OCI-M2 (cell line): ENCODE measurements at regions not wholly inside any gene's neighbourhood (a gene's known extent, or its start where the extent isn't known, plus 50 kb on each side); places are given as distances from the start of the nearest gene placed in this dataset.

Source experiments
- DNase-seq: peaks from one replicate; lab custom pipeline; 2025; ENCODE audit not compliant: unreplicated experiment; lab: John Stamatoyannopoulos, UW

DNA sequence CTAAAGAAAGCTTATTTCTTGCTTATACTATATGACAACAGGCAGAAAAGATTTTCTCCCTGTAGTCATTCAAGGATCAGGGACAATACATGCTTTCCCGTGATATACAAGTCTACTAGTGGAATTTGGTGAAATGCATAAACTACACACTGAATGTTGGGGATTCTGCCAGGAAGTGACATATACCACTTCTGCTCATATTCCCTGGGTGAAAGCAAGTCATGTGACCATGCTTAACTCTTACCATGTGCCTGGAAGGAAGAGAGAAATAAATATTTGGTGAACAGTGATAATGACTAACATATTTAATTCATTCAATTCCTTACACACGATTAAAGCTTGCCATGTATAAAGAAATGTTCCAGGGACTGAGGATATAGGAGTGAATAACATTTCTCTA is 534.6 kb downstream of the PPARGC1A start:
- no peak for DNase-seq

GRCh38 chr4:23353200-23353599 is 536.6 kb downstream of the PPARGC1A start:
- no peak for DNase-seq

GRCh38 chr4:23348789-23349498 is 540.9 kb downstream of the PPARGC1A start:
- DNase-seq: no peak

DNA sequence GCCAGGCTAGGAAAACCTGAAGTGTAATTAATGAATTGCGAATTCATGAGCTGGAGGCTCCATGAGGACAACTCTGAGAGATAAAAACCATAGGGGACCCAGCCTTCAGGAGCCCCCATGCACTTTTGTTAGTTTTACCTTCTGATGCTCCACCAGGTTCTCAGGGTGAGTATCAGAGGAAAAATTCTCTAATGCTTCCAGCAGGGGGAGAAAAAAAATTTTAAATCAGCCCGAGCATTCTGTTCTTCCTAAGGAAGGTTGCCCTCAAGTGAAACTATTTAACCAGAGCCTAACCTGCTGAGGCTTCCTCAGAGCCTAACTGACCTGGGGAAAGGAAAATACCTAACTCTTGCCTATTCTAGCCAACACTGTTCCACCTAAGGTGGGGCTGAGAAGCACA is 552.6 kb downstream of the PPARGC1A start:
- DNase-seq: no peak

- DNase-seq: no peak
These were observed 555.6 kb downstream of the PPARGC1A start for GRCh38 chr4:23333946-23334878.

DNA sequence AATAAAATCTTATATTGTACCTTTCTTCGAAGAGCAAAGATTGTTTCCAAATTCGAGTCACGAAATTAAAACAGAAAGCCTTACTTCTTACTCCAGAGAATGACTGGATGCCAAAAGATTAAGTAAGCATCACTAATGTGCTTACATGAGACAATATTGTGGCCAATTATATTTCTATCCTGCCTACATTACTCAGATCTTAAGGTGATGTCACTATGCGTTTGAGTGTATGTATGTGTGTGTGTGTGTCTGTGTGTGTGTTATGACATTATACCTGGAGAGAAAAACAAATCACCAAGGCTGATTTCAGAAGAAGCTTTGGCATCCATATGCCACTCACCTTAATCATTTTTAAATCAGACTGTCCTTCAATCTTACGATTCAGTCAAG is 556.3 kb downstream of the PPARGC1A start:
- DNase-seq: no peak

- DNase-seq: no peak
These were observed 557.5 kb downstream of the PPARGC1A start for GRCh38 chr4:23332313-23332712.

- DNase-seq: no peak
These were observed 562.7 kb downstream of the PPARGC1A start for GRCh38 chr4:23327120-23327519.

DNA sequence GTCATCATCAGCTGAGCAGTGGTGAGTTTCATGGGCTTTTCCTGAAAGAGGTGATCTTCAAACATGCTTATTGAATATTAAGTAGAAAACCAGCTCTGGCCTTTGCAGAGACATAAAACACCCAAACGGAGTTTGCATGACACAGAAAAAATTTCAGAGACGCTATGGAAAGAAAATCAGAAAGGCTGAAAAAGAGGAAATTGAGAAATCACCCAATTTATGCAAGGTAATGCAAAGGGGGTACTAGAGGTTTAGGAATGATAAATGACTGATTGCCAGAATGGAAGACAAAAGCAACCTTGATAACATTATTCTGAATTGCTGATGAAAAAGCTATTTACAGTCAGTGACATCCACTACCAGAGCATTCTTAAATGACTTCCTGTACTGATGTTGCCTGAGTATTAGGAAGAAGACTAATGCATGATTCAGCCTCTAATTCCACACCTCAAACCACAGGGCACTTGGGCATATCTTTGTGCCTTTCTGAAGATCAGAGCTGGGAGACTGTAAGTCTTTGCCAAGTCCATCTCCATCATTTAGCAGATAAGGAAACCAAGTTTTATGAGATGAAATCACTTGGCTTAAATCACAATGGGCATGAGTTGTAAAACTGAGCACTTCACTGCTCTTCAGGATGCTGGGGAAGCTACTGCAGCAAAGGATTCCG is 565.7 kb downstream of the PPARGC1A start:
- no peak for DNase-seq

DNA sequence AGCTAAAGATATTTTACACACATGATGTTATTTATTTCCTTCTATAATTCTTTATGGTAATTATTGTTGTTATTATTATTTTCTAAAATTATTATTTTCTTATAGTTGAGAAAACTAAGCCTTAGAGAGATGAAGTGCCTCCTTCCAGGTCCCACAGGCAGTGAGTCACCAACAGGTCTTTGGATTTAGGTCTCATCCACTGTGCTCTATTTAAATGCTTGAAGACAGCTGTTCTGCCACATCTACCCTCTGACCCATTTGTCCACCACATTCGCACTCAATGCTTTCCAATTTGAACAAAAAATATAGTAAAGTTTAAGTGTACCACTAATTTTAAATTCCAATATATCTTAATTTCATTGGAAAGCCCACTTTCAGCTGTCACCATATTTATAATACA is 566.4 kb downstream of the PPARGC1A start:
- DNase-seq: no peak

DNA sequence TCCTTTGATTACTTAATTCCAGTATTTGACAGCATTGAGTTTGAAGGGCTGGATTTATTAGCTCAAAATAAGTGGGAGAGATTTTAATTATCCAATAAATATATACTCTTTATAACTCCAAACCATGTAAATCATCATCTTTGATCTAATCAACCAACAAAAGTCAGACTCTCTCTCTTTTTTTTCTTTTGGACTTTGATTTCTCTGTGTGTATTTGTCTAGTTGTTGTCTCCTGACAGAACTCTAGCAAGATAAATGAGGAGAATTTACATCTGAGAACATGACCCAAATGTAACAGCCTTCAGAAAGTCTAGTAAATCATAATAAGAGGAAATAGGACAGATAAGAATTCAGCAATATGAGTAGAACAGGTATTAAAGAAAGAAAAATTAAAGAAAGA is 567.1 kb downstream of the PPARGC1A start:
- no peak for DNase-seq

DNA sequence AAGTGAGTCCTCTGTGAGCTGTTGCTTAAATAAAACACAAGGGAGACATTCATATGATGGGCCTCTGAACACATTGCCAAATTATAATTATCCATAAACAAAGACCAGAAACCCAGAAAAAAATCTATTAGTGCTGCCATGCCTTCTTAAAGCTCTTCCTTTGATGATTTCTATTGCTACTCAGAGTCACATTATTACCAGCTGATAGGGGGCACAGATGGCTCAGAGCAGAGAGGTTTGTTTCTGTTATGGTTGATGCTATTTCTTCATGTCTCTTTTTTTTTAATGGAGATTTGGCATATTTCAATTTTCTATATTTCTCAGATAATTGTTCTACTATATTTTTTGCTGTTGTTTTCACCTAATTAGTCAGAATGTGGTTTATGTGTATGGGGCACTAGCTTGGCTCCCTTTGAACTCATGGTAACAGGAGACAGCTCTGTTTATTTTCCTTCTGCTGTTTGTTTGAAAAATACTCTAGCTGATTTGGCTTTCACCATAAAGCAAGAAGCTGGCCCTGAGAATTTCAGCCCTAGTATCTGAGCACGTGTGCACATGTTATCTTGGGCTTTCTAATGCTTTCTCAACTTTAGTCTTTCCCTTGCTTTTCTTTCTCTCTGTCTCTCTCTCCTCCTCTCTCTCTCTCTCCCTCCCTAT is 568.8 kb downstream of the PPARGC1A start:
- DNase-seq: no peak

GRCh38 chr4:23312686-23313085 is 577.2 kb downstream of the PPARGC1A start:
- no peak for DNase-seq

GRCh38 chr4:23311983-23312382 is 577.9 kb downstream of the PPARGC1A start:
- no peak for DNase-seq

DNA sequence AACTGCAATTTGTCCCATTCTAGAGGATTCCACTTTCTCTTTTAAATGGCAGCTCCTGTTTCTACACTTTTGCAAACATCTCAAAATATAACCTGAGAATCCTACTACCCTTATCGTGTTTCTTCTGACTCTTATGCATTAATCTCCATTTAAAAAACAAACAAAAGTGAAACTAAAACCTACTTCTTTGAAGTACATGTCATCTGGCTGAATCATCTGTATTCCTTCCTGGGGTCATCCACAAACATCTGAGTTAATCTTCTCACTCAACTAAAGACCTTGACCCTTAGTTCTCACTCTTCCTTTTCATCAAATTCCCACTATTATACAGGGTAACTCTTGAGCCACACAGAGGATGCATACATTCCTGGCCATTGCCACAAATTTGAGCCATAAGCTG is 584.8 kb downstream of the PPARGC1A start:
- no peak for DNase-seq

- no peak for DNase-seq
These were observed 591.5 kb downstream of the PPARGC1A start for GRCh38 chr4:23298371-23298770.

DNA sequence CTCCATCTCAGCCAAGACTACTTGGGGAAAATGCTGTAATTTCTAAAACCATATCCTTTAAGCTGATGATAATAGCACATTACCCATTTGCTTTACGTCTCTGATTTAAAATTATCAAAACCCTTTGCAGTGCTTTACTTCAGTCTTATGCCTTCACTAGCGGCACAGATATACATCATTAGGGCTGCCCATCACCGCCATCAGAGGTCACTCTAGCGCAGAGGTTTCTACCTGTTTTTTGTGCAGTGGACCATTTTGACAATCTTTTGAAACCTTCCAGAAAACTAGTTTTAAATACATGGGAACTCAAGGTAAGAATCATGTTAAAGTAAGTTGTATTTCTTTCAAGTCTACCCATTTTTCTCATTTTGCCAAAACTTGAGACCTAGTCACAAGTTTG is 592.5 kb downstream of the PPARGC1A start:
- no peak for DNase-seq

DNA sequence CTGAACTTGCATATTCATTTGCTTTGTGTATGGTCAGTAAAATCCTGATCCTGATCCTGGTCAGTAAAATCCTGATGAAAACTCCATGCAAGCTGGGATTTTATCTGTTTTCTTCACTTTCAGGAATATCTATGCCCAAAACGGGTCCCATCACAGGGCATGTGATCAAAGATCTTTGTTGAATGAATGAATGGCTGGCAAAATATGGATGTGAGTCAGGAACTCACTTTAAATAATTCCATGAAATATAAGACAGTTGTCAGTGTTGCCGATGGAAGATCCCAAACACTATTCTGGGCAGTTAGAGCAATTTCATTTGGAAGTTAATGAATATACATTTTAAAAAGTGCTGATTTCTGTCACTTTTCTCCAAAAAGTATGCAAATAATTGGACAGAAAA is 598.4 kb downstream of the GBA3 start:
- DNase-seq: no peak

DNA sequence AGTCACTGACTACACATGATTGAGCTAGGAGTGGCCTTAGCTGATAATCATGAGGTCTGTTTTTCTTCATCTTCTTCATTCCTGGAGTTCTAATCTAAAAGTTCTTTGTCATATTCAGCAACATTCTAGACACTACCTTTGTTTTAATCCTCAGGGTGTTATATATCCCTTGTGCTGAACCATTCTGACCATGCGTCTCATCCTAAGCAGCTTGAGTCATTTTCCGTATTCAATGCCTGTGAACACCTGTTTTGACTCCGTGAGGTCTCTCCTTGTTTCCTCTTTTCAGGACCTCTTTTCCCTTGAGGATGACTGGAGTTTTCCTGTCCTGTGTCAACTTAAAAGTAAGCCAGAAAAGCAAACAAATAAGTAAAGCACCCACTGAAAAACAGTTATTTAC is 597.9 kb downstream of the GBA3 start:
- no peak for DNase-seq

DNA sequence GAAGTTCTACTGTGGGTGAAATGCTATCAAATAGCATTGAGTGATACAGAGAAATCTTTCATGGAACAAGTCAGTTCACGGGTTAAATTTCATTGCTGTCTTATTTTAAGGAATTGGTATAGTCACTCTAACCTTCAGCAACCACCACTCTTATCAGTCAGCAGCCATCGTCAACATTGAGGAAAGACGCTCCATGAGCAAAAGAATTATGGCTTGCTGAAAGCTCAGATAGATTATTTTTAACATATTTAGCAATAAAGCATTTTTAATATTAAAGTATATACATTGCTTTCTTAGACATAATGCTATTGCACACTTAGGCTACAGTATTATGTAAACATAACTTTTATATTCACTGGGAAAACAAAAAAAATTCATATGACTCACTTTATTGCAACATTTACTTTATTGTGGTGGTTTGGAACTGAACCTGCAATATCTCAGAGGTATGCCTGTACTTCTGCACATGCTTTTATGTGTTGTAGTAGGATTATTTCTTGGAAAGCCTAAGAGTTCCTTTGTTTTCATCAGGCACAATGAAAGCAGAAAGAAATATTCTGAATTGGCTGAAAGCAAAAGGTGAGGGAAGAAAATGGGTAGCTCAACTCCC is 586.7 kb downstream of the GBA3 start:
- no peak for DNase-seq

DNA sequence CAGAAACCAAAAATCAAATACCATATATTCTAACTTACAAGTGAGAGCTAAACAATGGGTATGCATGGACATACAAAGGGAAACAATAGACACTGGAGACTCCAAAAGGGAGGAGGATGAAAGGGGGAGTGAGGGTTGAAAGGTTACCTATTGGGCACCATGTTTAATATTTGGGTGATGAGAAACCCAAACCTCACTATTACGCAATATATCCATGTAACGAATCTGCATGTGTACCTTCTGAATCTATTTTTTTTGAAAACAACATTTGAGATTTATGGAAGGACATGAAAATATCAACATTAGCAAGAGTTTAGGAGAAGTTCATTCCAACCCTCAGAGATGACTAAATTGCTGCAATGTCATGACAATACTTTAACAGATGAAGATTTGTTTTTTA is 586.1 kb downstream of the GBA3 start:
- no peak for DNase-seq
